Pancreas (tissue), 10 donors: ENCODE measurements at regions not wholly inside any gene's neighbourhood (a gene's known extent, or its start where the extent isn't known, plus 50 kb on each side); places are given as distances from the start of the nearest gene placed in this dataset.

Experiments used
- ATAC-seq, 4 donors: fragments of 200-7000 bp; cut with Tn5 transposase; one replicate each; pipeline versions ENCODE4 v1.8.0 to v1.9.1; 2020; ENCODE audit warnings: mild to moderate bottlenecking in 4 of 4, moderate library complexity in 4 of 4
- DNase-seq, 6 donors: peaks; one replicate each; pipeline ENCODE4 v3.0.0-alpha.2; 2020
- FAIRE-seq: peaks from 2 replicates; lab custom pipeline; 2012; peaks lifted over from hg19 to GRCh38; lab: Jason Lieb, UNC
- H3K27ac ChIP-seq, 4 donors: fragments of 200-600 bp; sonication (generic); 1 replicate in 3 of 4; 2 replicates in 1 of 4; pipeline versions ENCODE4 v1.5.0 to v1.8.0; 2020
- H3K27me3 ChIP-seq, 4 donors: fragments of 200-600 bp; one replicate each; pipeline ENCODE4 v1.8.0; 2021
- H3K36me3 ChIP-seq, 3 donors: fragments of 200-600 bp; sonication (generic) in 1 of 3; one replicate each; pipeline versions ENCODE4 v1.5.0 to v1.8.0; 2020 to 2021
- H3K4me1 ChIP-seq, 3 donors: fragments of 200-600 bp; one replicate each; pipeline ENCODE4 v1.8.0; 2021
- H3K4me3 ChIP-seq, 4 donors: fragments of 200-600 bp; sonication (generic) in 2 of 4; one replicate each; pipeline versions ENCODE4 v1.5.0 to v1.8.0; 2020 to 2021
- H3K9me3 ChIP-seq, 4 donors: fragments of 200-600 bp; one replicate each; pipeline ENCODE4 v1.8.0; 2021
- CTCF ChIP-seq, 4 donors: fragments of 200-600 bp; sonication (generic) in 3 of 4; IDR thresholded peaks; one replicate each; pipeline versions ENCODE4 v1.5.0 to v1.8.0; 2021; ENCODE audit warnings: antibody characterized with exemption in 4 of 4
- WGBS, 2 donors: extraction: QIAGEN DNeasy Blood & Tissue Kit; methylation state at CpG; one replicate each; pipeline ENCODE4 v1.1.7; 2013; 5-methylcytosine and 5-hydroxymethylcytosine counted together
- intact Hi-C, 3 donors: fragments of 100-400 bp; cut with DNase I; formaldehyde crosslinking; loops; one replicate each; pipeline versions ENCODE4 v1.11.1 to v1.14.2; 2022
- donor health status: healthy with polysubstance abuse.
- donor health status: DM: no; HTN: no; CAD: no; lungs with moderate emphysema.
- donor health status: DM: no; HTN: no; CAD: no.
- donor health status: control.
- donor health status: control.
- donor health status: Bipolar disorder and iron deficiency.
- donor health status: DM: yes; HTN: yes; CAD: no.
- donor health status: DM: no; HTN: no; CAD: no.
- donor health status: DM: no; HTN: no; CAD: no.
- donor health status: DM: yes; HTN: yes; CAD: no.

GRCh38 chr2:123916051-123916450, 109.0 kb upstream of the CNTNAP5 start:
- Histone ChIP-seq H3K9me3 (no peaks in the 10 kb centered on the region), H3K27ac (no peak overlapping the region), H3K4me3 (no peak overlapping the region), H3K36me3 (no peaks in the 10 kb centered on the region), H3K4me1 (no peaks in the 10 kb centered on the region), H3K27me3 (peaks cover 0 to 6% (median 0%) of the 10 kb centered on the region in 4 donors)
- no peak for DNase-seq
- no peak for TF ChIP-seq CTCF (IDR thresholded peaks at IDR 0.05)
- intact Hi-C loops, result no loop called here
- WGBS, 2 donors, result 63 to 78% methylated on average over 5 of the region's 5 CpGs
- ATAC-seq, result no peak
- FAIRE-seq, result no peak

- Histone ChIP-seq H3K4me1 (no peaks in the 10 kb centered on the region), H3K9me3 (no peaks in the 10 kb centered on the region), H3K27me3 (peaks cover 0 to 6% (median 0%) of the 10 kb centered on the region in 4 donors), H3K36me3 (no peaks in the 10 kb centered on the region), H3K27ac (no peak overlapping the region), H3K4me3 (no peak overlapping the region)
- intact Hi-C loops, result no loop called here
- no peak for FAIRE-seq
- ATAC-seq, result peak in 2 of 4 donors; percentile 70 to 72
- 26 to 61% methylated on average over 1 of the region's 1 CpG for WGBS, 2 donors
- no peak for DNase-seq
- no peak for TF ChIP-seq CTCF (IDR thresholded peaks at IDR 0.05)
These were observed 108.6 kb upstream of the CNTNAP5 start for GRCh38 chr2:123916531-123916930.

GRCh38 chr2:123917241-123917640, 107.8 kb upstream of the CNTNAP5 start:
- Histone ChIP-seq H3K27me3 (no peaks in the 10 kb centered on the region), H3K9me3 (no peaks in the 10 kb centered on the region), H3K4me1 (no peaks in the 10 kb centered on the region), H3K4me3 (no peak overlapping the region), H3K27ac (no peak overlapping the region), H3K36me3 (no peaks in the 10 kb centered on the region)
- intact Hi-C loops, result no loop called here
- no peak for TF ChIP-seq CTCF (IDR thresholded peaks at IDR 0.05)
- DNase-seq (no peak), ATAC-seq (no peak), FAIRE-seq (no peak)
- 40 to 50% methylated on average over 2 of the region's 2 CpGs for WGBS, 2 donors

- intact Hi-C loops, result no loop called here
- DNase-seq (no peak), FAIRE-seq (no peak), ATAC-seq (no peak)
- Histone ChIP-seq H3K9me3 (no peaks in the 10 kb centered on the region), H3K36me3 (no peaks in the 10 kb centered on the region), H3K27me3 (no peaks in the 10 kb centered on the region), H3K4me3 (no peak overlapping the region), H3K4me1 (no peaks in the 10 kb centered on the region), H3K27ac (no peak overlapping the region)
- no peak for TF ChIP-seq CTCF (IDR thresholded peaks at IDR 0.05)
- 45 to 49% methylated on average over 2 of the region's 2 CpGs for WGBS, 2 donors
These were observed 96.7 kb upstream of the CNTNAP5 start for GRCh38 chr2:123928358-123928757.

- ATAC-seq, result no peak
- H3K27ac ChIP-seq, result no peak overlapping the region
- H3K4me1 ChIP-seq, result no peaks in the 10 kb centered on the region
- no peak for TF ChIP-seq CTCF (IDR thresholded peaks at IDR 0.05)
- intact Hi-C loops, result no loop called here
- WGBS, 2 donors, result 77 to 80% methylated on average over 4 of the region's 4 CpGs
- no peaks in the 10 kb centered on the region for H3K9me3 ChIP-seq
- no peaks in the 10 kb centered on the region for H3K36me3 ChIP-seq
- no peak for FAIRE-seq
- no peak for DNase-seq
- no peaks in the 10 kb centered on the region for H3K27me3 ChIP-seq
- H3K4me3 ChIP-seq, result no peak overlapping the region
These were observed 89.7 kb upstream of the CNTNAP5 start for GRCh38 chr2:123935405-123935804.
